HG03565 (cell line): ENCODE measurements at regions not wholly inside any gene's neighbourhood (a gene's known extent, or its start where the extent isn't known, plus 50 kb on each side); places are given as distances from the start of the nearest gene placed in this dataset.

Experiments used
- ATAC-seq: cut with Tn5 transposase; IDR thresholded peaks from one replicate; pipeline ENCODE4 v1.9.1; 2021; ENCODE audit warnings: mild to moderate bottlenecking, moderate library complexity; ENCODE audit not compliant: unreplicated experiment

DNA sequence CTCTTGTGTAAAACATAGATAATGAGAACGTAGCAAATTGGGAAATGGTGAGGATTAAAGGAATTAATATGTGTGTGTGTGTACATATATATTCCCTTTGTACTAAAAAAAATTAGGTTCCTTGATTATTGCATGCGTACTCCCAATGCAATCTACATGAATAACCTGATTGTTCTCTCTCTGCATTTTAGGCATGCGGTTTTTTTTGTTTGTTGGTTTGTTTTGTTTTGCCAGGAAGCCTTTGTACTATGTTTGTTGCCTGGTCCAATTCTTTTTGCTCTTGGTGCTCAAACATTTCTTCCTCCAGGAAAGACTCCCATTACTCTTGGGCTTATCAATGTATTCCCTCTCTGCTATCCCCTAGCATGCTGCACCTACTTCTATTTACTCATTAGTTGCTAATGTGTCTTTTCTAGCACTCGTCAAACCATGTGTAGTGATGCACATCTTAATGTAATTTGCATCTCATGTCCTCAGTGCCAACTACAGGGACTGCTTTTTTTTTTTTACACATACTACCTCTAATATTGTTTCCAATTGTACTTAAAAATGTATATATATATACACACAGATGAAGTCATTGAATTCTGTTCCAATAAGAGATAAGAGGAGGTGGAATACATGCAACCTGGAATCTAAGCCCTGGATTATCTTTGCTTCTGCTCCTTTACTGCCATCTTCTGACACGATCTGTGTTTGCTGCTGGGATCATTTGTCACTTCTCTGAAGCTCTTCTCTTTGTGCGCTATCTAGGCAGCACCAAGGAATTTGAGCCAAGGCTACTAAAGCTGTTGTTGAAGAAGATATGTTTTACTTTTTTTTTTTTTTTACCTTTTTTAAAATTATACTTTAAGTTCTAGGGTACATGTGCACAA is 197.2 kb upstream of the ANO3 start:
- ATAC-seq = no peak

DNA sequence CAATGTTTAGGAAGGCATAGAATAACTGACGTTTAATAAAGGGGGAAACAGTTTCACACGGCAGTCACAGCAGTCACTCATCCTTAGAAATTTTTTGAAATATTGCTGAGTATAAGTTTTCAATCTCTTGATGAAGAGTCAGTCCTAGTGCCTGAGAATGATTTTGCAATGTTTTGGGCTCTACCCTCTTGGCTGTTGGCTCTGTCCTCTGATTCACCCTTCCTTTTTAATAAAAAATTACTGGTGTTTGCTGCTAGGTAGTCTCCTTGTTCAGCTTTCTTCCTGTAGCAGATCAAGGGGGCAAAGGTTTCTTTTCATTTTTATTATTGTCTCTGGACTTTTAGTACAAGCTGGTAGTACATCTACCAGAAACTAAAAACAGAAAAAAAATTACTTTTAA is 194.3 kb upstream of the ANO3 start:
- ATAC-seq = no peak

DNA sequence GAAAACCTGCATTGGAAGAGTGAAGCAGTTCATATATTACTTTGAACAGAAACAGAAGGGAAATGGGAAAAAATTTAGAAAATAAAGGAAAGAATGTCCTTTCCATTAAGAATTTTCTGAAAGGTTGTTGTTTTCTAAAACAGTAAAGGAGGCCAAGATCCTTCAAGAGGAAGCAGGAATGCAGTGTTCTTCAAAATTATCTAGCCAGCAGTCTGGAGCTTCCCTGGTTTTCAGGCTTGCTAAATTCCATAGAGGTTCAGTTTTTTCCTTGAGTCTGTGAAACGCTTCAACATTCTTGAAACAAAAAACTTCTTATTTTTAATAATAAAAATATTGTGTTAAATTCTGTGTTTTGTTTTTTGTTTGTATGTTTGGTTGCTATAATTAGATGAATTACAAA is 189.0 kb upstream of the ANO3 start:
- no peak for ATAC-seq

DNA sequence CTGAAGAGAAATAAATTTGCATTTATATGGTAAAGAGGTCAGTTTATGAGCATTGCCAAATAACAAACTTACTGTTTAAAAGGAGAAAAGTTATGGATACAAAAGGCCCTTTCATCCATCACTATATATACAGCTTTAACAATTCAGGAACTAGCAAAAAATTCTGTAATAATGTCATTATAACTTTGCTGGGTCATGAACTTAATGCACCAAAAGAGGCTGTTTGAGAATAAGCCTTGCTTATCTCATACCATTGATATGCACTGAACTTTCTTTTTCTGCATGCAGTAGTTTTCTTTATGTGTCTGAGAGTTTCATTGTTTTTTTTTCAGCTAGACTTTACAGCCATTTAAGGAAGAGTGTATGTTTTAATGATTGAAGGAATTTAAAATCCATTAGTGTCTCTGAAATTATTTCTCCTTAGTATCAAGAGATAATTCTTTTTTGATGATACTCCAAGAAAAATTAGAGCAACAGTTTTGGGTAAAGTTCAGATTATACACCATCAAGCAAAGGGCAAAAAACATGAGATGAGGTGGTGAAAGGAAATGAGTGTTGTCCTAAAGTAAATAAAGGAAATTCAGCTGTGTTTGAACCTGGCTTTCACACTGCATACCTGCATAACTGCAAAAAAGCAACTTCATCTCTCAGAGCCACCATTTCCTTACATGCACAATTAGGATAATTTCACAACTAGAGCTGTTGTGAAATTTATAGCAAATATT is 188.2 kb upstream of the ANO3 start:
- no peak for ATAC-seq

DNA sequence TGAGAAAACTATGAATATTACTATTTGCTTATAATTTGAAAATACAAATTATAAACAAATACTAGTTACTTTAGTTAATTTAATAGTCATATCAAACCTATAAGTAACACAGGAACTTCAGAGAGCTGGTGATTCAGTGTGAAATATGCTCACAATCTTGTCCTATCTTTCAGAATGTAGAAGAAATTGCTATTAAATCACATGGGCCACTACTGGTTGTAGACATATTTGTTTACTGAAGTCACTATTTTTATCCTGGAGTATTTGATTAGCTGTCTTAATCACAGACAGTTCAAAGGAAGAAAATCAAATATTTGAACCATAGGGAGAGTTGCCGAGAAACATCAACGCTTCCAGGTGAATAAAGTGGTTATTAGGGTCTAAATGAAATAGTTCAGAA is 187.6 kb upstream of the ANO3 start:
- no peak for ATAC-seq

DNA sequence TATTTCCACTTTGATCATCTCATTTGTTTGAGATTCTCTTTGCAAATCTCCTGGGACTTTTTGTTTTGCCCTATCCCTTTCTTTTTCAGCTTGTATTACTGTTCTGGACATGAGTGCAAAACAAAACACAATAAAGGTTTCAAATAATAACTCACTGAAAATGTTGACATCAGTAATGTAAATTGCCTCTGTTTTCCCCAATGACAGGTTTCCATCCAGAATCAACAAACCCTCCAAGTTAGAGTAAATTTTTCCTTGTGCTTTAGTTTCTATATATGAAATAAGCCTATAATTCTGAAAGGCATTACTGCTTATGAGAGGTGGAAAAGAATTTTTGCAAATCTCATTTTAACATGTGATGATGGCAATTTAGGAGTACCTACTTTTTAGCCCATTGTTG is 187.0 kb upstream of the ANO3 start:
- no peak for ATAC-seq

DNA sequence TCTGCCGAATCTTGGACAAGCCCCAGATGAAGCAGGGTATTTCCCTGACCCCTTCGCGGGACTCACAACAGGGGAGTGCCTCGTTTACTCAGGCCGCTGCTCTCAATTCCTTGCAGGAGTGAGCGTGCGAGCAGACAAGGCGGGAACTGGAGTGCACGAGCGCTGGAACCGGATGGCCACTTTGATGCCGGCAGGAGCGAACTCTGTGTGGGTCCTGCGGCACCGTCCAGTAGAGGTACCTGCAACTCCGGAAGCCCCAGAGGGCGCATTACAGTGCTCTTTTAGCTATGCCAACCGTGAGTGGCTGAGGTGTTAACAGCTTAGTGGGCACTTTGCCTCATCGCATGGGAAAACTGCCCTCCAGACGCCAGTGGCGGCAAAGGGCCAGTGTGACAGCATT is 182.3 kb upstream of the ANO3 start:
- no peak for ATAC-seq

DNA sequence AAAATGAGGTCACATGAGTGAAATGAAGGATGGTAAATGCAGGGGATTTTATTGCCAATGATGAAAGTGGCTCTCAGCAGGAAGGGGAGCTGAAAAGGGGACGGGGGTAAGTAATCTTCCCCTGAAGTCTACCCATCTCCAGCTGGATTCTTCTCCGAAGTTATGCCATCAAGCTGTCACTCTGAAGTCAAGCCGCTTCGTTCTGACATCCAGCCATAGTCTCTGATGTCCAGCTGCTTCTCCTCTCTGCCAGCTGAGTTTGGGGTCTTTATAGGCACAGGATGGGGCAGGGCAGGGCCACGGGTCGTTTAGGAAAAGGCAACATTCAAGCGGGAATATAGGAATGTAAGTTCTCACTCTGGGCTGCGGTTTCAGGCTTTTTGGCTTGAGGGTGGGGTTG is 181.9 kb upstream of the ANO3 start:
- ATAC-seq = no peak

DNA sequence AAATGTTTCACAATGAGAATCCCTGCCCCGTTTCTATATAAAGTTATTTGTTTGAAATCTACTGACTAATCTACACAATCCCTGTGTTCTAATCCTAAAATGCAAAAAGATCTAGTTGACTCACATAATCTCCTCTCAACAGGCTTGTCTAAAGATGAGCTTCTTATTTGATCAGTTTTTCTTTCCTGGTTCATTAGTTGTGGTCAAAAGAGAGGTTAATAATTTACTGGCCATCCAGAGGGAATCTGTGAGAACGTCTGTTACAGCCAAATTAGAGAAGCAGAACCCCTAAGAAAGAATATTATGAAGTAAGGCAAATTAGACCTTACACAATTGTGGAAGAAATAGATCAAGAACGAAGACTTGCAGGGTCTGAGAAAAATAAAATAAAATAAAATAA is 173.7 kb upstream of the ANO3 start:
- ATAC-seq = no peak

DNA sequence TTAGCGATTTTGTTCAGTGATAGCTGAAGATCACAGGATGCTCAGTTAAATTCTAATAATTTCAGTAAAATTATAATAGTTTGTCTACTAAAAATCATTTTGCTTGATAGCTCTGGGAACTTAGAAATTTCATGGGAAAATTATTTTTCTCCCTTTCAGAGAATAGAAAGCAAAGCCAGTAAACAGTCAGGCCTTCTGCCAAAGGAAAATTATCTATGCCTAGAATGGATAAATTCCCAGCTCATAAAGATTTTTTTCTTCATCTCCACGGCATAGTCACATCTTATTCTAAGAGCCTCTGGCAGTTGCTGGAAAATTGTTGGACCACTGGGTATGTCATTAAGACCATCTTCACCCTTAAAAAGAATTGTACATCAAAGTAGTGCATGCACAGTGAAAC is 169.6 kb upstream of the ANO3 start:
- ATAC-seq = no peak

DNA sequence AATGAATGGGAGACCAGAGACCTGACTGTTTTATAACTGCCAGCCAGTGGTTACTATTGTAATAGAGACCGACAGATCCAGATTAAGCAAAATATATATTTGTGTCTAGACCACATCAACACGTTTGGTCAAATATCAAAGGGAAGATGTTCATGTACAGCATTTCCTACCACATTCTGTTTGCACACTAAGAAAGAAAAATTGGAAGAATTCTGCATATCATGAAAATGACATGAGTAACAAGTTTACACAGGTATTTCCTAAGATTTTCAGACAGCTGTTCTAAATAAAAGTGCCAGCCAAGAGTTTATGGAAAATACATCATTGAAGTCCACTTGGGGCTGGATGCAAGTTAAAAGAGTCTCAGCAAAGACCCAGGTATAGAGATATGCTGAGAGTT is 145.5 kb upstream of the ANO3 start:
- no peak for ATAC-seq

DNA sequence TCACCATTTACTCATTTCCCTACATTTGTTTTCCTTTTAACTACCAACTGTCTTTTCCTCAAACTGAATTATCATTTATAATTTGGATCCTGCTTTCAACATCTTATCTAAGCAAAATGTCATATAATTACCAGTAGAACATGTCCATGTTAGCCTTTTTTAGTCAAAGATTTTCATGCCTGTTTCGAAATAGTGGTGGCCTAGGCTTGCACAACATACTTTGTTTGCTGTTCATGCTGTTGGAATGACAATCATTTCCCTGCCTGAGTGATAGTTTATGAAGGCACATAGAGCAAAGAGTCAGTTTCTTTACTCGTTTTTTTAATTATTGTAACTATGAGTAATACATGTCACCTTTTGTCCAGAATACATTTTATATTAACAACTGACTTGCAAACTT is 144.3 kb upstream of the ANO3 start:
- no peak for ATAC-seq

DNA sequence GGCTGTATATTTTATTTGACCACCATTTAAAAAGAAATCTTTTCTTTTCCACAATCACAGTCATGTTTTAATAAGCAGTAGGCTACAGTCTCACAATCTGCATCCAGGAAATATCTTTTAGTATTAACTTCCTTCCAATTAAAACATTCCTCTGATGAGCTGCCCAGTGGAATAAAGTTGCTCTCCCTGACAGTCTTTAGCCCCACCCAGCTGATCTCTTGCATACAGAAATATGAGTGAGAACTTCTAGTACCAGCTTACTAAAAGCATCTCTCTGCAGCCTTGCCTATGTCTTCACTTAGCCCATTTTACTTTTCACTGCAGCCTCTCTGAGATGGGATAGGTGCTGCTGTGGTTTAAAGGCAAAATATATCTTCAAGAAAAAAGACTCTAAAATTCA is 143.4 kb upstream of the ANO3 start:
- no peak for ATAC-seq

DNA sequence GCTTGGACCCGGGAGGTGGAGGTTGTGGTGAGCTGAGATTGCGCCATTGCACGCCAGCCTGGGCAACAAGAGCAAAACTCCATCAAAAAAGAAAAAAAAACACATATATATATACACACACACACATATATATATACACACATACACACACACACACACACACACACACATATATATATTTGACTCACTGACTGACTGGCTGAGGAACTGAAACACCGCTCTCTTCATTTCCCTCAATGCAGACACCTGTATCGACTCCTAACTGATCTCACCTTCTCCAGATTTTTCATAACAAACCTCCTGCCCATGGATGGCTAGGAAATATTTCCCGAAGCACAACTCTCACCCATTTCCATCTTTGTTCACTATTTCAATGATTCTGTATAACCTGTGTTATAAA is 140.7 kb upstream of the ANO3 start:
- no peak for ATAC-seq

DNA sequence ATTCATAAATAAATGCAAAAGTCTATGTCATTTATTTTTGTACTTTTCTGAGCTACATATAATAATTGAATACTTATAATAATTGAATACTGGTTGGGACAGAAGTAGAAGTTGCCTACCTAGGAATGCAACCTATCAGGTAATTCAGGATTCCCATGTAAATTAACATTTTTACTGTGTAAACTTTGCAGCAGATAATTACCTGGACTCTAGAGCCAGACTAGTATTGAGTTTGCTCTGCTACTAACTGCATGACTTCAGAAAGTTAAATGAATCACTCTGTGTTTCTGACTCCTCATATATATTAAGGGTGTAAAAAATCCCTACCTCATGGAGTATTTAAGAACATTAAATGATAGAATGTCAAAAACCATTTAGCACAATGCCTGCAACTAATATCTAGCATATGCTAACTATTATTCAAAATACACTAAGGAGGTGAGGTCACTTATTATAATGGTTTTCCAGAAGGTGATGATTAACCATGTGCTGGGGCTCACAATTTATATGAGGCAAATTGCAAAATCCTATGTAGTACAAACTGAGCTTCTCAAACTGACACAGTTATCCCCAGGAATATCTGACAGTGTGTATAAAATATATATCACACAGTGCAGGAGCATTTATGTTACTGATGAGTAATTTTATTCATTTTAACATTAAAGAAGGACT is 138.1 kb upstream of the ANO3 start:
- ATAC-seq = no peak

DNA sequence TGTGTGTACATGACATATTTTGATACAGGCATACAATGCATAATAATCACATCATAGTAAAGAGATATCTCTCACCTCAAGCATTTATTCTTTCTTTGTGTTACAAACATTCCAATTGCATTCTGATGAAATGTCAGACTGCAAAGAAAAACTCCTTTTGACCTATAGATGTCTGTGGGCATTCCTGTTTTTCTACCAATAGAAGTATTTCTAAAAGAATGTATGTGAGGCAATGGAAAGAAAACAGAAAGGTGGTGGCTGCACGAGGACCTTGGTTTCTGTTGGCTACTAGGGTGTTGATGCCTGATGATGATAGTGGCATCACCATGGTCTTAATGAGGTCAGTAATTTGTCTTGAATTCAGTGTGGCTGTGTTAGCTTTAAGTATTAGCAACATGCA is 137.0 kb upstream of the ANO3 start:
- no peak for ATAC-seq

DNA sequence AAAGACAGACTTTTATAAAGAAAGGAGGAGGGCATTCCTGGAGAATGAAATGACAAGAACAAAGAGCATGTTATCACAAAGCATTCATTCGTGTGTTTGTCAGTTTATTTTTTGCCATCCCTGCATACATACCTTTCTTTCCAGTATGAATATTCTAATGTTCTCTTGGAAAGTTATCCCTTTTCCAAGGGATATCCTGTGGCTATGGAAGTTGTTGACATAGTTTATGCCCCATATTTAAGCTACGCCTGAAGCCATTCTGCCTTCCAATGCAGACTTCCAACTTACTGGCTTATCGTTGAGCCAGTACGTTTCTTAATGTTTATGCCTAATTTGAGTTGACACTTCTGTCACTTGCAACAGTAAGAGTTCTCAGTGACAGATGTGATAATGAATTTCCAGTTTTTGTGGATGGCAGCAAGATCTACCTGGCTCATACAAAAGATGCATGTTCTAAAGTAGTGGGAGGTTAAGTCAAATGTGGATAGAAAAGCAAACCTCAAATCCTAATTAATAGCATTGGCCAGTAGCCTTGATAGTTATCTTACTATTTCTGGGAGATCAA is 133.3 kb upstream of the ANO3 start:
- ATAC-seq = no peak

DNA sequence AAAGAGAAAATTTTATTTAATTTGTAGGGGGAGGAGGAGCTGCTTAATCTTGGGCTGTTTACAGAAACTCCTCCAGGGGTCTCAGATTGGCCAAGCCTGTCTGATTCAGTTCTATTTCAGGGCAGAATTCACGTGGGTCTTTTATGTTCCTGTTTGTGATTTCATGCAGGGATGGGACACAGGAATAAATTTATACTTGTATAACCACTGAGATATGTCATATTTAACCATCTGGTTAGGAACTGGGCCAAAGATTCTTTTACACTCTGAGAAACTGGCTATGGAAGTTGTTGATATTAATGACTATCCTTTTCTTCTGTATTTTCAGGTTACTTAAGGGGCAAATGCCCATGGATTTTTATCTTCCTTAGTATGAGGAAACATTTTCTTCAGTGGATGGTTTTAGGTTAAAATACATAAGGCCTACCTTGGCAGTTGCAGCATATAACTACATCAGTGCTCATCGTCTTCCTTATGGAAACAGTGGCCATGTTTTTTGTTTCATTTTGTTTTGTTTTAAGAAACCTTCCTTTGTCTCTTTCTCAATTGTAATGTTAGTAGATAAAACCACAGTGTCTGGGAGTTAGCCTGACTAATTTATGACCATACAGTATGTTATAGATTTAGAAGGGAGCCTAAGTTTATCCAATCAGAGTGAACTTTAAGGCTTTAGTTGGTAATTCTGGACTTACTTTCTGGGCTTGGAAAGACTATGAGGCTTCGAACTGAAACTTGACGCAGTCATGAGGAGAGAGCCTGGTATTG is 132.4 kb upstream of the ANO3 start:
- ATAC-seq = no peak

DNA sequence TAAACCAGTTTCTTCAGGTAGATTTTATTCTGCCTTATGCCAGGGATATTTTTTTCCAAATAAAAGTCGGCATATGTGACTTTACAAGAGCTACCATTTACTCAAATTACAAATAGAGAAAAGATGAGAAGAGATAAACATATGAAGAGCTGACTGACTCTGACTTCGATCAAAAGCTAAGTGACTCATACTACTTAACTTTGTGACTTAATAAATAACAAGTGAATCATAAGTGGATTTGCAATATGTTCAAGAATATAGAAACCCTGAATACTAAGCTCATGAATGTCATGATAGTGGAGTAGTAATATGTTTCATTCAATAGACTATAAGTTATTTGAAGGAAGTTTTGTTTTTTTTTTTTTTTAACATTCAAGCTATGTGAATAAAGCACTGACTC is 130.5 kb upstream of the ANO3 start:
- ATAC-seq = no peak

DNA sequence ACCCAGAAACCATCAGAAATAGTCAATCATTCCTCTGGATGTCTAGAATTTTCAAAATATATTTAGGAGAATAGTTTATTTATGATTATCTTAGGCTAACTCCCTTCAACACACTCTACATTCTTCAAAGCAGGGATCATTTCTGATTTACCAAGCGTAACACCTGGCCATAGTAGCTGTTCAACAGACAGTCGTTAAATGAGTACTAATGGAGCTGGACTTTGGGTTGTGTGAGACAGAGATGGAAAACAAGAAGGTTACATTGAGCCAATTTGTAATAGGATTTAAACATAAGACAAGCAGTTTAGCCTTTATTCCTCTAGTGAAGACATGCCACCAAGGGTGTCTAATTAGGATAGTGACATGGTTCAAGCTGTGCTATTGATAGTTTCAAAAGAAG is 129.2 kb upstream of the ANO3 start:
- no peak for ATAC-seq

DNA sequence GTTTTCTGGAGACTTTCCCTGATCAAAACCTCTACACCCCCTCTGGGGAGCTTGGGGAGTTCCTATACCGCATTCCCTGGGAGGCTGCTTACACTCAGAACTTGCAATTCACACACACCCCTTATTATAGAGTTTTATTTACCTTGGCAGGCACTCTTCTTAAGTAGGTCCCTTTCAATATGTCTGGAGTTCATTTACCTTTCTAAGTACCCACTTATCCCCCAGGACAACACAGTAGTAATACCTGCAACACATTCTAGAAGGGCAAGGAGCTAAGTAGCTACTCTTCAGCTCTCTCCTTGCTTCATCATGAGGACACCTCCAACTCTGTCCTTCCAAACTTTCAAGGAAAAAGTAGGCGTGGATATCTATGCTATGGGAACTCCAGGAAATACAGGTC is 127.8 kb upstream of the ANO3 start:
- no peak for ATAC-seq
